Activated CD8-positive, alpha-beta memory T cell treated with anti-CD3 and anti-CD28 coated beads for 4 hours (primary cell): ENCODE measurements at regions not wholly inside any gene's neighbourhood (a gene's known extent, or its start where the extent isn't known, plus 50 kb on each side); places are given as distances from the start of the nearest gene placed in this dataset.
"Not testable (repeated sequence)": the region's sequence is repeated elsewhere in the genome, so short reads cannot be mapped to it uniquely, and the experiment has no call there.

Source experiments
- DNase-seq, 2 donors: peaks; one replicate each; pipeline ENCODE4 v3.0.0-alpha.2; 2020; ENCODE audit warnings: low read depth in 2 of 2

- DNase-seq = no peak
Measured at GRCh38 chrX:102784550-102784949, 64.0 kb downstream of the GPRASP3 start.

- DNase-seq = no peak
Measured at GRCh38 chrX:102787283-102787682, 66.7 kb downstream of the GPRASP3 start.

- DNase-seq = no peak
Measured at GRCh38 chrX:102808336-102808735, 87.8 kb downstream of the GPRASP3 start.

- not testable (repeated sequence) for DNase-seq
Measured at GRCh38 chrX:102818269-102818668, 97.7 kb downstream of the GPRASP3 start.

- no peak for DNase-seq
Measured at GRCh38 chrX:102832661-102833060, 104.4 kb upstream of the RAB40AL start.

- DNase-seq = no peak
Measured at GRCh38 chrX:102833136-102833535, 103.9 kb upstream of the RAB40AL start.

GRCh38 chrX:102835504-102836146 lies 101.4 kb upstream of the RAB40AL start:
- no peak for DNase-seq

- DNase-seq = no peak
Measured at GRCh38 chrX:102837847-102838246, 99.2 kb upstream of the RAB40AL start.

GRCh38 chrX:102840871-102841705 lies 96.0 kb upstream of the RAB40AL start:
- DNase-seq = no peak

- no peak for DNase-seq
Measured at GRCh38 chrX:102841706-102842003, 95.4 kb upstream of the RAB40AL start.

GRCh38 chrX:102845020-102845419 lies 92.1 kb upstream of the RAB40AL start:
- DNase-seq = no peak

GRCh38 chrX:102846544-102847236 lies 90.4 kb upstream of the RAB40AL start:
- DNase-seq = no peak

- DNase-seq = no peak
Measured at GRCh38 chrX:102847362-102847761, 89.7 kb upstream of the RAB40AL start.

- no peak for DNase-seq
Measured at GRCh38 chrX:102849396-102849795, 87.7 kb upstream of the RAB40AL start.

GRCh38 chrX:102858826-102859549 lies 78.1 kb upstream of the RAB40AL start:
- DNase-seq = not testable (repeated sequence)

- no peak for DNase-seq
Measured at GRCh38 chrX:102859550-102859871, 77.6 kb upstream of the RAB40AL start.

GRCh38 chrX:102860235-102860634 lies 76.8 kb upstream of the RAB40AL start:
- no peak for DNase-seq

GRCh38 chrX:102863735-102864134 lies 73.3 kb upstream of the RAB40AL start:
- DNase-seq = peak; percentile 37 to 59

GRCh38 chrX:102866981-102867656 lies 70.0 kb upstream of the RAB40AL start:
- DNase-seq = no peak

- DNase-seq = no peak
Measured at GRCh38 chrX:102883491-102883890, 53.6 kb upstream of the RAB40AL start.
